B cell (primary cell): ENCODE measurements at regions not wholly inside any gene's neighbourhood (a gene's known extent, or its start where the extent isn't known, plus 50 kb on each side); places are given as distances from the start of the nearest gene placed in this dataset.

Experiments
- ATAC-seq: fragments of 200-7000 bp; cut with Tn5 transposase; one replicate; pipeline ENCODE4 v1.10.0; 2021; ENCODE audit warnings: low read depth, mild to moderate bottlenecking, moderate number of reproducible peaks, moderate library complexity
- CTCF ChIA-PET: fragments of 350-600 bp; sonication (Branson Sonifier 250); formaldehyde crosslinking; loops from one replicate; lab custom pipeline; 2021; ENCODE audit warnings: antibody characterized with exemption, inconsistent platforms; lab: Charles Lee
- POLR2A ChIA-PET: fragments of 350-600 bp; sonication (Branson Sonifier 250); formaldehyde crosslinking; loops from one replicate; lab custom pipeline; 2021; ENCODE audit warnings: antibody characterized with exemption; lab: Charles Lee
- DNase-seq: peaks from one replicate; pipeline ENCODE4 v3.0.0; 2013
- H2AFZ ChIP-seq: 2 replicates; pipeline ENCODE4 v1.6.1; 2012; ENCODE audit warnings: mild to moderate bottlenecking, low read depth, low read length; ENCODE audit not compliant: insufficient read depth, poor library complexity, severe bottlenecking
- H3K27ac ChIP-seq, 2 donors: 1 replicate in 1 of 2; 2 replicates in 1 of 2; pipeline ENCODE4 v1.5.1; 2012 to 2013; ENCODE audit warnings: low read length in 2 of 2, mild to moderate bottlenecking in 2 of 2, moderate library complexity in 1 of 2
- H3K27me3 ChIP-seq, 4 experiments: fragments of 200-600 bp in 1 of 4; sonication (generic) in 1 of 4; replicated peaks in 1 of 4; 1 replicate in 2 of 4; 2 replicates in 2 of 4; pipeline versions ENCODE4 v1.6.1 to v1.7.0; 2013 to 2016; ENCODE audit warnings: low read length in 3 of 4, mild to moderate bottlenecking in 2 of 4, mixed read lengths in 1 of 4, moderate library complexity in 1 of 4; ENCODE audit not compliant: insufficient read depth in 4 of 4, control insufficient read depth in 3 of 4; ENCODE audit errors: control extremely low read depth in 1 of 4
- H3K36me3 ChIP-seq, 2 experiments: replicated peaks in 1 of 2; 1 replicate in 1 of 2; 2 replicates in 1 of 2; pipeline versions ENCODE4 v1.6.1 to v1.7.1; 2013; ENCODE audit warnings: low read length in 1 of 2; ENCODE audit not compliant: insufficient read depth in 2 of 2, control insufficient read depth in 1 of 2; ENCODE audit errors: control extremely low read depth in 1 of 2, extremely low read depth in 1 of 2
- H3K4me1 ChIP-seq, 2 donors: fragments of 200-600 bp in 1 of 2; sonication (generic) in 1 of 2; 1 replicate in 1 of 2; 2 replicates in 1 of 2; pipeline versions ENCODE4 v1.5.1 to v1.6.1; 2013 to 2017; ENCODE audit warnings: low read length in 2 of 2; ENCODE audit not compliant: control insufficient read depth in 2 of 2, insufficient read depth in 2 of 2
- H3K4me2 ChIP-seq: replicated peaks from 2 replicates; pipeline ENCODE3; 2012; ENCODE audit warnings: mild to moderate bottlenecking, low read depth, low read length; ENCODE audit not compliant: poor library complexity, severe bottlenecking
- H3K4me3 ChIP-seq, 5 experiments: fragments of 200-600 bp in 1 of 5; sonication (generic) in 1 of 5; 1 replicate in 3 of 5; 2 replicates in 2 of 5; pipeline versions ENCODE4 v1.5.1 to v1.7.0; 2011 to 2016; ENCODE audit warnings: low read length in 4 of 5, mild to moderate bottlenecking in 4 of 5, low read depth in 2 of 5, control low read depth in 1 of 5, moderate library complexity in 1 of 5; ENCODE audit not compliant: insufficient read depth in 1 of 5; ENCODE audit errors: control extremely low read depth in 1 of 5, extremely low read depth in 1 of 5
- H3K79me2 ChIP-seq: fragments of 200-600 bp; sonication (generic); one replicate; pipeline ENCODE4 v1.6.0; 2016; ENCODE audit warnings: low read length; ENCODE audit not compliant: control insufficient read depth, insufficient read depth
- H3K9ac ChIP-seq: fragments of 200-600 bp; sonication (generic); 2 replicates; pipeline ENCODE4 v1.6.1; 2017; ENCODE audit warnings: mild to moderate bottlenecking, low read length, moderate library complexity
- H3K9me3 ChIP-seq, 3 donors: one replicate each; pipeline versions ENCODE4 v1.6.1 to v1.7.1; 2013; ENCODE audit warnings: low read length in 2 of 3; ENCODE audit not compliant: control insufficient read depth in 2 of 3, insufficient read depth in 1 of 3; ENCODE audit errors: control extremely low read depth in 1 of 3
- H4K20me1 ChIP-seq: 2 replicates; pipeline ENCODE4 v1.6.0; 2012; ENCODE audit warnings: mild to moderate bottlenecking, low read length; ENCODE audit not compliant: insufficient read depth, control insufficient read depth, poor library complexity, severe bottlenecking
- H3K27ac Mint-ChIP-seq: one replicate; pipeline ENCODE4 v1.8.0; 2021; ENCODE audit warnings: mixed read lengths
- H3K27me3 Mint-ChIP-seq: one replicate; pipeline ENCODE4 v1.8.0; 2021; ENCODE audit warnings: mixed read lengths
- H3K4me1 Mint-ChIP-seq: one replicate; pipeline ENCODE4 v1.8.0; 2021; ENCODE audit warnings: mixed read lengths
- H3K4me3 Mint-ChIP-seq: one replicate; pipeline ENCODE4 v1.8.0; 2021; ENCODE audit warnings: mixed read lengths
- H3K9me3 Mint-ChIP-seq: one replicate; pipeline ENCODE4 v1.8.0; 2022; ENCODE audit warnings: mixed read lengths; ENCODE audit not compliant: insufficient read depth
- CTCF ChIP-seq: fragments of 200-600 bp; IDR thresholded peaks from one replicate; pipeline ENCODE4 v1.8.0; 2022; ENCODE audit warnings: antibody characterized with exemption, mild to moderate bottlenecking
- EZH2 ChIP-seq: IDR thresholded peaks from 2 replicates; pipeline ENCODE4 v1.6.1; 2012; ENCODE audit warnings: borderline replicate concordance, low read depth, mild to moderate bottlenecking, moderate library complexity, low read length; ENCODE audit not compliant: insufficient read depth, poor library complexity, severe bottlenecking
- WGBS: methylation state at CpG from one replicate; pipeline ENCODE4 v1.1.5; 2013; ENCODE audit warnings: missing lambda C conversion rate; ENCODE audit not compliant: insufficient coverage; 5-methylcytosine and 5-hydroxymethylcytosine counted together
- intact Hi-C: fragments of 100-400 bp; cut with micrococcal nuclease; formaldehyde crosslinking; loops from one replicate; pipeline ENCODE4 v1.10.0; 2022

- no peak overlapping the region for H3K9ac ChIP-seq
- TF ChIP-seq CTCF: no peak
- TF ChIP-seq EZH2: no peak
- H3K27ac ChIP-seq: no peak overlapping the region
- no peak overlapping the region for H3K4me3 Mint-ChIP-seq
- no peaks in the 10 kb centered on the region for H4K20me1 ChIP-seq
- H3K4me1 Mint-ChIP-seq: no peaks in the 10 kb centered on the region
- ATAC-seq (no peak), DNase-seq (no peak)
- no peaks in the 10 kb centered on the region for H3K36me3 ChIP-seq
- WGBS: 79% methylated on average over 2 of the region's 3 CpGs
- no peaks in the 10 kb centered on the region for H3K4me1 ChIP-seq
- peaks cover 5% of the 10 kb centered on the region for H3K9me3 Mint-ChIP-seq
- H3K4me3 ChIP-seq: no peak overlapping the region
- no peak overlapping the region for H2AFZ ChIP-seq
- no peak overlapping the region for H3K27ac Mint-ChIP-seq
- intact Hi-C loops: no loop called here
- POLR2A ChIA-PET: no interaction called here
- no peaks in the 10 kb centered on the region for H3K79me2 ChIP-seq
- no peak overlapping the region for H3K4me2 ChIP-seq
- no peaks in the 10 kb centered on the region for H3K27me3 ChIP-seq
- H3K9me3 ChIP-seq: peaks cover 0 to 3% (median 0%) of the 10 kb centered on the region in 3 donors
- H3K27me3 Mint-ChIP-seq: peaks cover 3% of the 10 kb centered on the region
- CTCF ChIA-PET: no interaction called here
These were observed 132.4 kb downstream of the SLC4A3 start for GRCh38 chr2:219759801-219760200.

DNA sequence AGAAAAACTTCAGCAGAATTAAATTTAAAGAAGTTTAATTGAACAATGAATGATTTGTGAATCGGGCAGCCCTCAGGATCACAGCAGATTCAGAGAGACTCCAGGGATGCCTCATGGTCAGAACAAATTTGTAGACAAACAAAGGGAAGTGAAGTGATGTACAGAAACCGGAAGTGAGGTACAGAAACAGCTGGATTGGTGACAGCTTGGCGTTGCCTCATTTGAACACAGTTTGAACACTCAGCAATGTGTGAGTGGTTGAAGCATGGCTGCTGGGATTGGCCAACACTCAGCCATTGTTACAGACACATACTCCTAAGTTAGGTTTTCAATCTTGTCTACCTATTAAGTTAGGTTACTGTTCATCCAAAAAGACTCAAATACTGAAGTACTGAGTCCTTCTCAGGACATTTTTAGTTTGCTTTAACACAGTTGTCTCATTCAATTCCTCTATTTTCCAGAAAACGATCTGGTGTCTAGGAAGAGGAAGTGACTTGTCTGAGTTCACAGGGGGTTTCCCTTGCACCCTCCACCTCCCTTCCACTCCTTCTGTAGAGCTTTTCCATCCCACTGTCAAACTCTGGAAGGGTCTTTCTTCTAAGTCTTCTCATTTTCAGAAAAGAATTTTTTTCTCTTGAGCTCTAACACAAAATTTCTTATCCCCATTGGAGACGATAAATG is 137.9 kb downstream of the SLC4A3 start:
- DNase-seq: no peak
- H3K9me3 Mint-ChIP-seq: peaks cover 3% of the 10 kb centered on the region
- POLR2A ChIA-PET: no interaction called here
- ATAC-seq: no peak
- no peak overlapping the region for H3K4me3 ChIP-seq
- H3K36me3 ChIP-seq: no peaks in the 10 kb centered on the region
- no peaks in the 10 kb centered on the region for H4K20me1 ChIP-seq
- CTCF ChIA-PET: no interaction called here
- WGBS: 100% methylated on average over 1 of the region's 5 CpGs
- no peaks in the 10 kb centered on the region for H3K4me1 ChIP-seq
- H3K27me3 ChIP-seq: no peaks in the 10 kb centered on the region
- H3K4me3 Mint-ChIP-seq: no peak overlapping the region
- TF ChIP-seq EZH2 (no peak), CTCF (no peak)
- no peak overlapping the region for H2AFZ ChIP-seq
- no peak overlapping the region for H3K9ac ChIP-seq
- no peak overlapping the region for H3K27ac ChIP-seq
- intact Hi-C loops: no loop called here
- H3K9me3 ChIP-seq: peaks cover 0 to 10% (median 0%) of the 10 kb centered on the region in 3 donors
- H3K27ac Mint-ChIP-seq: no peak overlapping the region
- H3K79me2 ChIP-seq: no peaks in the 10 kb centered on the region
- H3K27me3 Mint-ChIP-seq: no peaks in the 10 kb centered on the region
- H3K4me2 ChIP-seq: no peak overlapping the region
- no peaks in the 10 kb centered on the region for H3K4me1 Mint-ChIP-seq
